Suprapubic skin (tissue), 3 donors: ENCODE measurements at regions not wholly inside any gene's neighbourhood (a gene's known extent, or its start where the extent isn't known, plus 50 kb on each side); places are given as distances from the start of the nearest gene placed in this dataset.

Experiments
- CTCF ChIP-seq, 2 donors: fragments of 200-600 bp in 1 of 2; fragments of 450-650 bp in 1 of 2; sonication (generic) in 1 of 2; IDR thresholded peaks; one replicate each; pipeline ENCODE4 v1.5.1; 2016 to 2019; ENCODE audit warnings: antibody characterized with exemption in 2 of 2, mild to moderate bottlenecking in 1 of 2, moderate library complexity in 1 of 2
- EP300 ChIP-seq: sonication (generic); formaldehyde crosslinking; IDR thresholded peaks from one replicate; pipeline ENCODE4 v1.6.1; 2017; ENCODE audit warnings: antibody characterized with exemption
- POLR2A ChIP-seq, 2 donors: fragments of 450-650 bp; IDR thresholded peaks; one replicate each; pipeline ENCODE4 v1.6.1; 2017; ENCODE audit warnings: antibody characterized with exemption in 2 of 2, mild to moderate bottlenecking in 2 of 2, moderate library complexity in 2 of 2

DNA sequence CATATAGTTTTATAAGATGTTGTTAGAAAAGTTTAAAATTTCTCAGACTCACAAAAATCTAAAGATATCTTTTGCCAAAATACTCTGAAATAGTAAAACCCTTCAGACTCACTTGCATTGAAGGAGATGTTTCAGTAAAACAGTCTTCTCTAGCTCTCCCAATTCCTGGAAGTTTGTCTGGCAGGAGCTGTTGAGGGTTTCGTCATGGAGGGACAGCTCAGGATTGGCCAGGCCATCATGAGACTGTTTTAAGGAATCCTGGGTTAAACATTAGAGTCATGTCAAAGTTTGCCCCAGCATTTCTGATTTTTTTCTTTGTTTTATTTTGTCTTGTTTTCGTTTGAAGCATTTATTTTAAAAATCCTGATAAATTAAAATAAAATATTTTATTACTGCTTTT is 293.8 kb upstream of the PBX1 start:
- TF ChIP-seq CTCF (IDR thresholded peaks at IDR 0.05) (no peak), EP300 (no peak), POLR2A (IDR thresholded peaks at IDR 0.05) (no peak)
